CD8-positive, alpha-beta memory T cell (primary cell): ENCODE measurements at regions not wholly inside any gene's neighbourhood (a gene's known extent, or its start where the extent isn't known, plus 50 kb on each side); places are given as distances from the start of the nearest gene placed in this dataset.

Source experiments
- CTCF ChIA-PET: fragments of 350-600 bp; sonication (Branson Sonifier 250); formaldehyde crosslinking; loops from one replicate; lab custom pipeline; 2021; ENCODE audit warnings: antibody characterized with exemption; lab: Charles Lee
- POLR2A ChIA-PET: fragments of 350-600 bp; sonication (Branson Sonifier 250); formaldehyde crosslinking; loops from one replicate; lab custom pipeline; 2021; ENCODE audit warnings: antibody characterized with exemption; lab: Charles Lee
- DNase-seq, 5 donors: peaks; one replicate each; pipeline versions ENCODE4 v3.0.0 to v3.0.0-alpha.2; 2020 to 2022; ENCODE audit warnings: mixed read lengths in 1 of 5
- H3K27ac ChIP-seq: one replicate; pipeline ENCODE4 v1.7.0; 2013; ENCODE audit warnings: low read depth, mild to moderate bottlenecking, low read length, moderate library complexity
- H3K27me3 ChIP-seq: 2 replicates; pipeline ENCODE4 v1.7.0; 2013; ENCODE audit warnings: low read length, mild to moderate bottlenecking; ENCODE audit not compliant: insufficient read depth, poor library complexity, severe bottlenecking
- H3K36me3 ChIP-seq: 2 replicates; pipeline ENCODE4 v1.7.0; 2013; ENCODE audit warnings: mild to moderate bottlenecking, low read length, moderate library complexity; ENCODE audit not compliant: insufficient read depth
- H3K4me1 ChIP-seq: 2 replicates; pipeline ENCODE4 v1.7.0; 2013; ENCODE audit warnings: mild to moderate bottlenecking, low read length, moderate library complexity; ENCODE audit not compliant: insufficient read depth
- H3K4me3 ChIP-seq: 2 replicates; pipeline ENCODE4 v1.7.0; 2013; ENCODE audit warnings: mild to moderate bottlenecking, low read length
- H3K9me3 ChIP-seq: 2 replicates; pipeline ENCODE4 v1.7.0; 2013; ENCODE audit warnings: mild to moderate bottlenecking, low read length
- H3K27ac Mint-ChIP-seq, 8 donors: one replicate each; pipeline ENCODE4 v1.8.0; 2020 to 2021; ENCODE audit warnings: mixed read lengths in 8 of 8, mild to moderate bottlenecking in 6 of 8, inconsistent platforms in 3 of 8, moderate library complexity in 3 of 8
- H3K27me3 Mint-ChIP-seq, 2 donors: one replicate each; pipeline ENCODE4 v1.8.0; 2020 to 2021; ENCODE audit warnings: mixed read lengths in 2 of 2, mild to moderate bottlenecking in 1 of 2, moderate library complexity in 1 of 2
- H3K36me3 Mint-ChIP-seq, 3 donors: one replicate each; pipeline ENCODE4 v1.8.0; 2020 to 2021; ENCODE audit warnings: mixed read lengths in 3 of 3, inconsistent platforms in 1 of 3, mild to moderate bottlenecking in 1 of 3
- H3K4me1 Mint-ChIP-seq, 3 donors: one replicate each; pipeline ENCODE4 v1.8.0; 2020 to 2021; ENCODE audit warnings: mixed read lengths in 3 of 3, inconsistent platforms in 1 of 3, mild to moderate bottlenecking in 1 of 3
- H3K4me3 Mint-ChIP-seq, 7 donors: one replicate each; pipeline ENCODE4 v1.8.0; 2020 to 2021; ENCODE audit warnings: mixed read lengths in 7 of 7, mild to moderate bottlenecking in 6 of 7, moderate library complexity in 4 of 7, inconsistent platforms in 2 of 7
- H3K9me3 Mint-ChIP-seq, 5 donors: one replicate each; pipeline ENCODE4 v1.8.0; 2020 to 2022; ENCODE audit warnings: mixed read lengths in 5 of 5, mild to moderate bottlenecking in 3 of 5, moderate library complexity in 2 of 5, inconsistent platforms in 1 of 5

DNA sequence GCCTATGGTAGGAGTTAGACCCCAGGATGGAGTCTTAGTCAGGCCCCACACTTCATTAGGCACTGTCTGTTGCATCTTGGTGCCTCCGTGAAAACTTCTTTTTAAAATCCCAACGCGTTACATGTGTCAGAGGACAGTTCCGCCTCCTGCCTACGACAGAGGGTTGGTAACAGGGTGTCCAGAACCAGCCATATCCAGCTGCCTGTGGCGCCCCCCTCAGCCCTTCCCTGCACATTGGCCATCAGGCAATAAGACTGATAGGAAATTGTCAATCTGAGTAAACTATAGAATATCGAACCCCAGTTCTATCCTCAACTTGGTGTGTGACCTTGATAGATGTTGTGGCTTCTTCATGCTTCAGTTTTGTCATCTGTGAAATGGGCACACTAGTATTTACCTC is 108.6 kb upstream of the CSF3R start:
- ChIA-PET CTCF (no interaction called here), POLR2A (no interaction called here)
- H3K27ac ChIP-seq = no peak overlapping the region
- H3K27me3 ChIP-seq = peaks cover 5% of the 10 kb centered on the region
- no peaks in the 10 kb centered on the region for H3K36me3 Mint-ChIP-seq
- H3K4me1 Mint-ChIP-seq = peaks cover 0 to 8% (median 7%) of the 10 kb centered on the region in 3 donors
- no peaks in the 10 kb centered on the region for H3K9me3 ChIP-seq
- no peaks in the 10 kb centered on the region for H3K4me1 ChIP-seq
- DNase-seq = no peak
- H3K36me3 ChIP-seq = no peaks in the 10 kb centered on the region
- peaks cover 25 to 60% of the 10 kb centered on the region in 2 donors for H3K27me3 Mint-ChIP-seq
- no peak overlapping the region for H3K4me3 Mint-ChIP-seq
- no peak overlapping the region for H3K4me3 ChIP-seq
- H3K27ac Mint-ChIP-seq = peak overlapping the region in 1 of 8 donors; percentile 79
- no peaks in the 10 kb centered on the region for H3K9me3 Mint-ChIP-seq

DNA sequence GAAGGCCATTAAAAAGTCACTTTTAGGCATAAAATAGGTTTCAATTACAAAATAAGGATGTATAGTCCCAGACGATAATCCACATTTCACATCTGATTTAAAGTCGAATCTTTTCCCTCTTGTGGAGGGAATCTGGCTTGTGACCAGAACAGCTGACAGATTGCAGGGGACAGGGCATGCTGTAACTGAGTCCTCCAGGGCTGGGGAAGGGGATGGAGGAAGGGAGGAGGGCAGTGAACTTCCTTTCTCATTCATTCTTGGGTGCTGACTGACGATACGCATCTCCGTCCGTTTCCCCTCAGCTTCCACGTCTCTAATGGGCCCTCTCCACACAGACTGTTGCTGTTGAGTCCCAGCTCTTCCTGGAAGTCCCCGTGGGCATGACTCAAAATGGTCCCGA is 108.1 kb upstream of the CSF3R start:
- no peaks in the 10 kb centered on the region for H3K9me3 ChIP-seq
- ChIA-PET POLR2A (no interaction called here), CTCF (no interaction called here)
- H3K27me3 ChIP-seq = peaks cover 5% of the 10 kb centered on the region
- no peaks in the 10 kb centered on the region for H3K36me3 ChIP-seq
- Mint-ChIP-seq H3K27me3 (peaks cover 27 to 65% of the 10 kb centered on the region in 2 donors), H3K36me3 (no peaks in the 10 kb centered on the region), H3K4me1 (peaks cover 0 to 9% (median 8%) of the 10 kb centered on the region in 3 donors), H3K27ac (peak overlapping the region in 2 of 8 donors; percentile 64 to 80), H3K9me3 (no peaks in the 10 kb centered on the region), H3K4me3 (no peak overlapping the region)
- H3K4me3 ChIP-seq = no peak overlapping the region
- DNase-seq = no peak
- H3K27ac ChIP-seq = no peak overlapping the region
- H3K4me1 ChIP-seq = no peaks in the 10 kb centered on the region

DNA sequence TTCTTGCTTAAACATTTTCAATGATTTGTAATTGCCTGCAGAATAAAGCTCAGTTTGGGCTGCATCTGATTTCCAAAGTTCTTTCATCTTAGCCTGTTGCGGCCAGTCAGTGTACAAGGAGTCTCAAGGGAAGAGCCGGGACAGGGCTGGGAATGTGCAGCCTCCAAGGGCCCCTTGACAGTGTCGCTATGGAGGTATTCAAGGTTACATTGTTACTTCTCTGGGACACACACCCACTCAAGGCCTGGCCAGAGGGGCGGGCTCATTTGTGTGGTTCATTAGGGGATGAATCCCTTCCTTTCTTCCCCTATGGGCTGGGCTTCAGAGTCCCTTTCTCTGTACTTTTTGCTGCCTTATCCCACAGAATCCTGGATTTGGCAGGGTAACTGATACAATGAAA is 107.6 kb upstream of the CSF3R start:
- Histone ChIP-seq H3K27me3 (peaks cover 5% of the 10 kb centered on the region), H3K4me3 (no peak overlapping the region), H3K4me1 (no peaks in the 10 kb centered on the region), H3K36me3 (no peaks in the 10 kb centered on the region), H3K9me3 (no peaks in the 10 kb centered on the region), H3K27ac (no peak overlapping the region)
- Mint-ChIP-seq H3K9me3 (no peaks in the 10 kb centered on the region), H3K4me3 (no peak overlapping the region), H3K4me1 (peaks cover 0 to 9% (median 5%) of the 10 kb centered on the region in 3 donors), H3K36me3 (no peaks in the 10 kb centered on the region), H3K27me3 (peaks cover 27 to 66% of the 10 kb centered on the region in 2 donors), H3K27ac (no peak overlapping the region)
- CTCF ChIA-PET = no interaction called here
- POLR2A ChIA-PET = no interaction called here
- DNase-seq = no peak

DNA sequence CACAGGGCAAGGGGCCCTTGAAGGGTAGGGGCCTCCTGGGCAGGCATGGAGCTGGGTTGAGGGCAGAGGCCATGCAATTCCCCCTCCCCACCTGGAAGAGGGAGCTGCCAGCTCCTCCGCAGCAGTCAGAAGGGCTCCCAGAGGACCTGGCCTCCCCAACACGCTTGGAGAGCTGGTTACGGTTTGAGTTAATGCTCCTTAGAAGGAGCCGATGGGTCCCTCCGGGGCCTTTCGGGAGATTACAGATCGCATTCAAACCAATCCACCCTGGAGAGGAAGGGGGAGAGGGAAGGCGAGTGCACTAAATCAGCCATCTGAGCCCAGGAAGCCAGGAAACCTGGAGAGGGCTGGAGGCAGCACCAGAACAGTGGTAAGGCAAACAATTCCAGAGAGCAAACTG is 106.3 kb upstream of the CSF3R start:
- Histone ChIP-seq H3K27ac (no peak overlapping the region), H3K4me1 (no peaks in the 10 kb centered on the region), H3K9me3 (no peaks in the 10 kb centered on the region), H3K36me3 (no peaks in the 10 kb centered on the region), H3K4me3 (no peak overlapping the region), H3K27me3 (peaks cover 5% of the 10 kb centered on the region)
- Mint-ChIP-seq H3K4me3 (no peak overlapping the region), H3K4me1 (peaks cover 0 to 9% (median 4%) of the 10 kb centered on the region in 3 donors), H3K27ac (no peak overlapping the region), H3K36me3 (no peaks in the 10 kb centered on the region), H3K27me3 (peaks cover 28 to 72% of the 10 kb centered on the region in 2 donors), H3K9me3 (no peaks in the 10 kb centered on the region)
- DNase-seq = no peak
- ChIA-PET POLR2A (no interaction called here), CTCF (no interaction called here)

DNA sequence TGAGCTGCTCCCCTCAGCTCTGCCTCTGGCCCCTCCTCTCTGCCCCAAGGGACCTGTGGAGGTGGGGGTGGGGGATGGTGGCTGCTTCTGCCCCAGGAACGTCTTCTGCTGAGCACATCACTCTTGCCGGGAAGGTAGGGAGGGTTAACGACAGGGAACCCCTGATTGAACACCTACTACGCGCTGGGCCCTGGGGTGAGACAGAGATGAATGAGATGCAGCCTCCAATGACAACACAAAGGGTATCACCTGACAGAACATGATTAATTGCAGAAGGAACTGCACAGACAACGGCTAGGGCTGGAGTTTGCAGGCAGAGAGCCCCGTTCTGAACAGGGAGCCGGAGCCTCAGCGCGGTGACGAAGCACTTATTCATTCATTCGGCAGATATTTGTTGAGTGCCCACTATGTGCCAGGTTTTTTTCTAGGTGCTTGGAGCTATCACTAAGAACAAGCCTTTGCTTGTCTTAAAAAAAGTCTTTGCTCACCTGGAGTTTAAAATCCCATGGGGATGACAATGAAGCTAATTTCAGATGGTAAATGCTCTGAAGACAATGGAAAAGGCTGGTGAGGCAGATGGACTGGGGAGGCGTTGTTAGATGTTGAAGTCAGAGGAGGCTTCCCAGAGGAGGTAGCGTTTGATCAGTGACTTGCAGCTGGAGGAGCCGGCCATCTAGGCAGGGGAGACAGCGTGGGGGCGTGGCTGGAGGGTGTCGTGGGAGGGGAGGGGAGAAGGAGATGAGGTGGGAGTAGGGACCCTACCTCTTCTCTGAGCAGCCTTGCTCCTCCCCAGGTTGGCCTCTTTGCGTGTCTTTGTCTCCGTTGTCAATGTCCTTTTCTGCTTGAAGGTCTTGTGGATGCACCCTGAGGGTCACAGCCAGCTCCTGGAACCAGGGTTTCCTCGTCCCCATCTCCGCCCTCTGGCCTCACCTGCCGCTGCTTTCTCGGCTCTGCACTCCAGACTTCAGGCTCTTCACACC is 103.1 kb upstream of the CSF3R start:
- Mint-ChIP-seq H3K9me3 (no peaks in the 10 kb centered on the region), H3K27ac (no peak overlapping the region), H3K4me3 (no peak overlapping the region), H3K36me3 (no peaks in the 10 kb centered on the region), H3K4me1 (peaks cover 0 to 9% (median 2%) of the 10 kb centered on the region in 3 donors), H3K27me3 (peaks cover 21 to 60% of the 10 kb centered on the region in 2 donors)
- ChIA-PET CTCF (no interaction called here), POLR2A (no interaction called here)
- Histone ChIP-seq H3K4me3 (no peak overlapping the region), H3K4me1 (no peaks in the 10 kb centered on the region), H3K27ac (no peak overlapping the region), H3K9me3 (no peaks in the 10 kb centered on the region), H3K36me3 (no peaks in the 10 kb centered on the region), H3K27me3 (no peaks in the 10 kb centered on the region)
- DNase-seq = no peak

DNA sequence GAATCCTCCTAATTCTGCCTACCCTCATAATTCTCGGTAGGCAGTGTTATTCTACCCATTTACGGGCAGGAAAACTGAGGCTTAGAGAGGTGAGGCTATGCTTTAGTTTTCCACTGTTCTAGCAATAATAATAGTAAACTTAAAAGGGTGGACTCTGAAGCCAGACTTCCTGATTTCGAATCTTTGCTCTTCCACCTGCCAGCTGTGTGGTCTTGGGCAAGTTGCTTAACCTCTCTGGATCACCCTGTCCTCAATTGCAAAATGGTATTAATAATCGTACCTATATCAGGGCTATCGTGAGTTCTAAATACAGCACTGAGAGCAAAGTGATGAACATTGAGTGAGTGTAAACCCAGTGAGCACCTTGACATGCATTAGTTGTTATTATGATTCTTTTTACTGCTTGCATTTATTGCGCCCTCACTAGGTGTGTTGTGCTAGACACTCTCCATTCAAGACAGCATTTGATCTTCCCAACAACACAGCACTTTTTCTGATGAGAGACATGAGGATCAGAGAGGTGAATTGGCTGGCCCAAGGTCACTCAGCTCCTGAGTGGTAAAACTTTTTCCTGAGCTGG is 102.3 kb upstream of the CSF3R start:
- CTCF ChIA-PET = no interaction called here

DNA sequence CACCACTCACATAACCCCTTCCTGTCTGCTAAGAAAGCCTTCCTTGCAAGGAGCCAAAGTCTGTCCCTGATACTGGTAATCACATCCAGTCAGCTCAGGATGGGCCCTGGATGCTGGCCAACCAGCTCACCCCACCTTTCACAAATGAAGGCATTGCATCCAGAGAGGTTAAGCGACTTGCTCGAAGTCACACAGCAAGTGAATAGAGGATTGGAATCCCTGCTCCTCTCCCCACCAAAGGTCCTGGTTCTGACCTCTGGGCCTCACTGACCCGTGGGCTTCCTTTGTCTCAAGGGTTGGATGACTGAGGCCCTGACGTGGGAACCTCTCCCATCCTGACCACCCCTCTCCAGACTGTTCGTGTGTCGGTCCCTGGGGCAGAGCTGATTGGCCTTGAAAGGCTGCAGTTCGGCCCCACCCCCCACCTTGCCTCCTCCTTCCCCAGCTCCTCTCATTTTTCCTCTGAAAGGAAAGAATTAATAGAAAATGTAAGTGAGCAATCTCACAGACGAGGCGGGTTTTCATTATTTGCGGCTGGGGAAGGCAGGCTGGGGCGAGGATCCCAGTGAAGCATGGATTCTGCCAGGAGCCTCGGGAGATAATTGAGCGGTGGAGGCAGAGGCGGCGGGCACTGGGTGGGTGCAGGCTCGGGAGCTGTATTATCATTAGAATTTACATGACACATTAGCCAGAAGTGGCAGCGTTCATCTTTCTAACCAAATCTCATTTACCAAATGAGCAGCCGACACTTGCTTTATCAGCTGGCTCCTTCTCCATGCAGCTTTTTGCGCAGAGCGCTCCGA is 101.5 kb upstream of the CSF3R start:
- no peaks in the 10 kb centered on the region for H3K9me3 ChIP-seq

More for the DNA sequence above, 102.3 kb upstream of the CSF3R start:
- Histone ChIP-seq H3K9me3 (no peaks in the 10 kb centered on the region), H3K4me1 (no peaks in the 10 kb centered on the region), H3K27me3 (no peaks in the 10 kb centered on the region), H3K27ac (no peak overlapping the region), H3K36me3 (no peaks in the 10 kb centered on the region), H3K4me3 (no peak overlapping the region)
- DNase-seq = no peak
- Mint-ChIP-seq H3K27me3 (peaks cover 21 to 51% of the 10 kb centered on the region in 2 donors), H3K9me3 (no peaks in the 10 kb centered on the region), H3K27ac (no peak overlapping the region), H3K4me1 (peaks cover 0 to 9% (median 0%) of the 10 kb centered on the region in 3 donors), H3K36me3 (no peaks in the 10 kb centered on the region), H3K4me3 (no peak overlapping the region)
- POLR2A ChIA-PET = no interaction called here

More for the DNA sequence above, 101.5 kb upstream of the CSF3R start:
- no peak overlapping the region for H3K4me3 Mint-ChIP-seq
- H3K27ac Mint-ChIP-seq = no peak overlapping the region
- H3K4me3 ChIP-seq = no peak overlapping the region
- ChIA-PET CTCF (interaction anchor here (1.7 kb wide), 1 partner anchor 13 kb away, joined by 4 read pairs; no protein-coding TSS in a partner anchor), POLR2A (no interaction called here)
- no peaks in the 10 kb centered on the region for H3K4me1 ChIP-seq
- H3K36me3 ChIP-seq = no peaks in the 10 kb centered on the region
- no peaks in the 10 kb centered on the region for H3K36me3 Mint-ChIP-seq
- H3K9me3 Mint-ChIP-seq = no peaks in the 10 kb centered on the region
- no peak overlapping the region for H3K27ac ChIP-seq
- H3K27me3 ChIP-seq = no peaks in the 10 kb centered on the region
- H3K27me3 Mint-ChIP-seq = peaks cover 21 to 46% of the 10 kb centered on the region in 2 donors
- peaks cover 0 to 9% (median 0%) of the 10 kb centered on the region in 3 donors for H3K4me1 Mint-ChIP-seq
- no peak for DNase-seq
